WERI-Rb-1 (cell line): ENCODE measurements at regions not wholly inside any gene's neighbourhood (a gene's known extent, or its start where the extent isn't known, plus 50 kb on each side); places are given as distances from the start of the nearest gene placed in this dataset.

Source experiments
- DNase-seq: peaks from one replicate; pipeline ENCODE4 v3.0.0-alpha.2; 2020
- H3K27ac ChIP-seq: fragments of 250-450 bp; sonication (Bioruptor Pico); 2 replicates; pipeline ENCODE4 v1.5.1; 2020; ENCODE audit warnings: mild to moderate bottlenecking, moderate library complexity
- H3K27me3 ChIP-seq: fragments of 250-450 bp; sonication (Bioruptor Pico); 2 replicates; pipeline ENCODE4 v1.5.1; 2021; ENCODE audit warnings: mild to moderate bottlenecking, low read depth, moderate library complexity; ENCODE audit not compliant: insufficient read depth, severe bottlenecking
- H3K36me3 ChIP-seq: fragments of 250-450 bp; sonication (Bioruptor Pico); 2 replicates; pipeline ENCODE4 v1.5.1; 2020; ENCODE audit warnings: mild to moderate bottlenecking, moderate library complexity
- H3K4me3 ChIP-seq: 2 replicates; pipeline ENCODE4 v1.5.1; 2011; ENCODE audit warnings: low read depth, mild to moderate bottlenecking, control low read depth, low read length
- H3K9me3 ChIP-seq: fragments of 250-450 bp; sonication (Bioruptor Pico); 2 replicates; pipeline ENCODE4 v1.5.1; 2021; ENCODE audit warnings: mild to moderate bottlenecking, moderate library complexity; ENCODE audit not compliant: severe bottlenecking
- CTCF ChIP-seq: IDR thresholded peaks from 2 replicates; pipeline ENCODE4 v1.5.1; 2011; ENCODE audit warnings: low read depth, mild to moderate bottlenecking, control low read depth, inconsistent platforms, low read length

GRCh38 chr19:30854207-30854606 lies 482.0 kb downstream of the ZNF536 start:
- H3K27ac ChIP-seq = no peak overlapping the region
- no peaks in the 10 kb centered on the region for H3K27me3 ChIP-seq
- no peak for TF ChIP-seq CTCF
- no peaks in the 10 kb centered on the region for H3K36me3 ChIP-seq
- H3K9me3 ChIP-seq = no peaks in the 10 kb centered on the region
- H3K4me3 ChIP-seq = no peak overlapping the region
- no peak for DNase-seq

- Histone ChIP-seq H3K27me3 (no peaks in the 10 kb centered on the region), H3K4me3 (no peak overlapping the region), H3K27ac (no peak overlapping the region), H3K9me3 (no peaks in the 10 kb centered on the region), H3K36me3 (no peaks in the 10 kb centered on the region)
- no peak for DNase-seq
- no peak for TF ChIP-seq CTCF
Observed at GRCh38 chr19:30853036-30853435, 480.9 kb downstream of the ZNF536 start.

GRCh38 chr19:30852168-30852567 lies 480.0 kb downstream of the ZNF536 start:
- H3K36me3 ChIP-seq = no peaks in the 10 kb centered on the region
- DNase-seq = no peak

GRCh38 chr19:30851646-30852045 lies 479.5 kb downstream of the ZNF536 start:
- Histone ChIP-seq H3K27ac (no peak overlapping the region), H3K4me3 (no peak overlapping the region), H3K36me3 (no peaks in the 10 kb centered on the region), H3K27me3 (no peaks in the 10 kb centered on the region), H3K9me3 (no peaks in the 10 kb centered on the region)
- DNase-seq = no peak
- no peak for TF ChIP-seq CTCF

More at GRCh38 chr19:30852168-30852567, 480.0 kb downstream of the ZNF536 start:
- no peaks in the 10 kb centered on the region for H3K9me3 ChIP-seq
- no peak overlapping the region for H3K27ac ChIP-seq
- H3K4me3 ChIP-seq = no peak overlapping the region
- TF ChIP-seq CTCF = no peak
- no peaks in the 10 kb centered on the region for H3K27me3 ChIP-seq

GRCh38 chr19:30848636-30849425 lies 476.6 kb downstream of the ZNF536 start:
- no peak for TF ChIP-seq CTCF
- Histone ChIP-seq H3K4me3 (no peak overlapping the region), H3K27me3 (no peaks in the 10 kb centered on the region), H3K36me3 (no peaks in the 10 kb centered on the region), H3K9me3 (no peaks in the 10 kb centered on the region), H3K27ac (no peak overlapping the region)
- no peak for DNase-seq

GRCh38 chr19:30846102-30846501 lies 473.9 kb downstream of the ZNF536 start:
- Histone ChIP-seq H3K9me3 (no peaks in the 10 kb centered on the region), H3K27ac (no peak overlapping the region), H3K36me3 (no peaks in the 10 kb centered on the region), H3K27me3 (no peaks in the 10 kb centered on the region), H3K4me3 (no peak overlapping the region)
- TF ChIP-seq CTCF = no peak
- no peak for DNase-seq
